OCI-LY7 (cell line): ENCODE measurements at regions not wholly inside any gene's neighbourhood (a gene's known extent, or its start where the extent isn't known, plus 50 kb on each side); places are given as distances from the start of the nearest gene placed in this dataset.

Experiments
- BruUV-seq: library from RNA; stranded (reverse); fragments of 400-500 nt; replicated peaks from 2 replicates; lab custom pipeline; 2021; lab: Mats Ljungman, UMichigan
- CTCF ChIA-PET: fragments of 300-600 bp; sonication (Branson Sonifier 250); formaldehyde crosslinking; loops from one replicate; lab custom pipeline; 2022; ENCODE audit warnings: antibody characterized with exemption; ENCODE audit not compliant: unreplicated experiment; lab: Charles Lee
- POLR2A ChIA-PET: fragments of 300-600 bp; sonication (Branson Sonifier 250); formaldehyde crosslinking; loops from one replicate; lab custom pipeline; 2022; ENCODE audit warnings: antibody characterized with exemption; lab: Charles Lee
- DNase-seq: peaks from one replicate; pipeline ENCODE4 v3.0.0-alpha.2; 2015; ENCODE audit warnings: low spot score
- H2AFZ ChIP-seq: fragments of 200-600 bp; sonication (generic), shearing (Covaris generic); 2 replicates; pipeline ENCODE4 v1.6.1; 2014; ENCODE audit warnings: mild to moderate bottlenecking, antibody characterized with exemption, low read length, moderate library complexity
- H3K27ac ChIP-seq: fragments of 200-600 bp; sonication (generic); 2 replicates; pipeline ENCODE4 v1.5.1; 2014; ENCODE audit warnings: mixed run types, low read depth, mild to moderate bottlenecking, moderate library complexity, low read length, inconsistent platforms; ENCODE audit not compliant: poor library complexity, severe bottlenecking
- H3K36me3 ChIP-seq: fragments of 200-600 bp; sonication (generic); 2 replicates; pipeline ENCODE4 v1.6.1; 2014; ENCODE audit warnings: mild to moderate bottlenecking, antibody characterized with exemption, low read length, moderate library complexity, mixed read lengths; ENCODE audit not compliant: insufficient read depth
- H3K4me1 ChIP-seq: fragments of 200-600 bp; sonication (generic); 2 replicates; pipeline ENCODE4 v1.5.1; 2014; ENCODE audit warnings: mild to moderate bottlenecking, low read length; ENCODE audit not compliant: insufficient read depth, poor library complexity, severe bottlenecking
- H3K4me2 ChIP-seq: fragments of 200-600 bp; sonication (generic); 2 replicates; pipeline ENCODE4 v1.6.1; 2014; ENCODE audit warnings: mild to moderate bottlenecking, low read length
- H3K4me3 ChIP-seq: fragments of 200-600 bp; sonication (generic); 2 replicates; pipeline ENCODE4 v1.5.1; 2014; ENCODE audit warnings: mild to moderate bottlenecking, low read depth, low read length; ENCODE audit not compliant: poor library complexity, severe bottlenecking
- H3K79me2 ChIP-seq: fragments of 200-600 bp; sonication (generic); 2 replicates; pipeline ENCODE4 v1.6.1; 2016; ENCODE audit warnings: low read depth, mild to moderate bottlenecking, low read length, moderate library complexity, mixed read lengths; ENCODE audit not compliant: insufficient read depth
- H3K9me2 ChIP-seq: fragments of 200-600 bp; sonication (generic); 2 replicates; pipeline ENCODE4 v1.6.1; 2016; ENCODE audit warnings: mild to moderate bottlenecking, low read length, mixed read lengths; ENCODE audit not compliant: insufficient read depth
- H3K9me3 ChIP-seq: fragments of 200-600 bp; sonication (generic); 2 replicates; pipeline ENCODE4 v1.6.1; 2014; ENCODE audit warnings: mild to moderate bottlenecking, mixed run types, low read length, mixed read lengths
- H4K20me1 ChIP-seq: fragments of 200-600 bp; sonication (generic); 2 replicates; pipeline ENCODE4 v1.6.1; 2014; ENCODE audit warnings: mild to moderate bottlenecking, antibody characterized with exemption, low read length, moderate library complexity, mixed read lengths; ENCODE audit not compliant: insufficient read depth
- EZH2phosphoT487 ChIP-seq: fragments of 200-600 bp; sonication (generic); IDR thresholded peaks from 2 replicates; pipeline ENCODE4 v1.6.1; 2018; ENCODE audit warnings: low read depth, borderline replicate concordance, mild to moderate bottlenecking, mixed run types, antibody characterized with exemption, low read length, moderate library complexity, mixed read lengths
- intact Hi-C: fragments of 100-400 bp; cut with micrococcal nuclease; formaldehyde crosslinking; loops from one replicate; pipeline ENCODE4 v1.10.0; 2022; ENCODE audit not compliant: unreplicated experiment
- TF ChIP-seq, protein P1 (sequence below): fragments of 200-600 bp; sonication (generic); conservative IDR thresholded peaks from 2 replicates; pipeline ENCODE4 v1.5.1; 2014; ENCODE audit warnings: mild to moderate bottlenecking, antibody characterized with exemption, low read length, moderate library complexity, mixed read lengths

- intact Hi-C loops, result no loop called here
- peak; percentile 45 for DNase-seq
- TF ChIP-seq, protein P1, sequence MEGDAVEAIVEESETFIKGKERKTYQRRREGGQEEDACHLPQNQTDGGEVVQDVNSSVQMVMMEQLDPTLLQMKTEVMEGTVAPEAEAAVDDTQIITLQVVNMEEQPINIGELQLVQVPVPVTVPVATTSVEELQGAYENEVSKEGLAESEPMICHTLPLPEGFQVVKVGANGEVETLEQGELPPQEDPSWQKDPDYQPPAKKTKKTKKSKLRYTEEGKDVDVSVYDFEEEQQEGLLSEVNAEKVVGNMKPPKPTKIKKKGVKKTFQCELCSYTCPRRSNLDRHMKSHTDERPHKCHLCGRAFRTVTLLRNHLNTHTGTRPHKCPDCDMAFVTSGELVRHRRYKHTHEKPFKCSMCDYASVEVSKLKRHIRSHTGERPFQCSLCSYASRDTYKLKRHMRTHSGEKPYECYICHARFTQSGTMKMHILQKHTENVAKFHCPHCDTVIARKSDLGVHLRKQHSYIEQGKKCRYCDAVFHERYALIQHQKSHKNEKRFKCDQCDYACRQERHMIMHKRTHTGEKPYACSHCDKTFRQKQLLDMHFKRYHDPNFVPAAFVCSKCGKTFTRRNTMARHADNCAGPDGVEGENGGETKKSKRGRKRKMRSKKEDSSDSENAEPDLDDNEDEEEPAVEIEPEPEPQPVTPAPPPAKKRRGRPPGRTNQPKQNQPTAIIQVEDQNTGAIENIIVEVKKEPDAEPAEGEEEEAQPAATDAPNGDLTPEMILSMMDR, result no peak
- TF ChIP-seq EZH2phosphoT487, result no peak
- no peaks in the 10 kb centered on the region for H3K9me2 ChIP-seq
- H3K4me3 ChIP-seq, result peak overlapping the region; percentile 17
- ChIA-PET POLR2A (interaction anchor here (0.7 to 1.2 kb wide), 3 partner anchors 11 to 246 kb away, joined by 3 to 4 read pairs (median 4); no protein-coding TSS in a partner anchor), CTCF (no interaction called here)
- H3K79me2 ChIP-seq, result no peaks in the 10 kb centered on the region
- H3K4me2 ChIP-seq, result peak overlapping the region; percentile 62
- H3K4me1 ChIP-seq, result peaks cover 50% of the 10 kb centered on the region
- no peak overlapping the region for H3K27ac ChIP-seq
- no peaks in the 10 kb centered on the region for H3K9me3 ChIP-seq
- BruUV-seq, result no TSS peak
- H3K36me3 ChIP-seq, result no peaks in the 10 kb centered on the region
- H2AFZ ChIP-seq, result peak overlapping the region; percentile 86
- no peaks in the 10 kb centered on the region for H4K20me1 ChIP-seq
These were observed 51.5 kb upstream of the MAP3K1 start for GRCh38 chr5:56763711-56764466.

DNA sequence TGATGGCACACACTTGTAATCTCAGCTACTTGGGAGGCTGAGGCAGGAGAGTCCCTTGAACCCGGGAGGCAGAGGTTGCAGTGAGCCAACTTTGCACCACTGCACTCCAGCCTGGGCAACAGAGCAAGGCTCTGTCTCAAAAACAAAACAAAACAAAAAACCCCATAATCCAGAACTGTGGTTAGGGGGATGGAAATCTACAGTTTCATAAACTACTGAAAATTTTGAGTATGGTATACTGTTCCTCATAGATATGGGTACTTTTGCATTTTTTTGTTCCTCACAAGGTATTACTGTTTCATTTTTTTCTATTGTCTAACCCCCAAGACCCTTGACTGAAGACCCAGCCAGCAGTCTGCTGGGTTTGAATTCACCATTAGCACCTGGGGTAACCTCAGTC, 52.2 kb upstream of the MAP3K1 start:
- ChIA-PET POLR2A (interaction anchor here (1.0 to 1.5 kb wide), 2 partner anchors 18 to 26 kb away, joined by 3 read pairs; no protein-coding TSS in a partner anchor), CTCF (no interaction called here)
- Histone ChIP-seq H3K27ac (no peak overlapping the region), H3K9me3 (no peaks in the 10 kb centered on the region), H3K4me1 (peaks cover 50% of the 10 kb centered on the region), H3K36me3 (no peaks in the 10 kb centered on the region), H2AFZ (peak overlapping the region; percentile 86), H3K4me2 (peak overlapping the region; percentile 62), H3K79me2 (no peaks in the 10 kb centered on the region), H4K20me1 (no peaks in the 10 kb centered on the region), H3K4me3 (no peak overlapping the region), H3K9me2 (no peaks in the 10 kb centered on the region)
- intact Hi-C loops, result no loop called here
- TF ChIP-seq, protein P1, result no peak
- TF ChIP-seq EZH2phosphoT487, result no peak
- no TSS peak for BruUV-seq
- DNase-seq, result no peak
